Fibroblast of skin of left biceps (primary cell): ENCODE measurements at regions not wholly inside any gene's neighbourhood (a gene's known extent, or its start where the extent isn't known, plus 50 kb on each side); places are given as distances from the start of the nearest gene placed in this dataset.

Experiments
- DNase-seq, 2 experiments: peaks; one replicate each; pipeline ENCODE4 v3.0.0-alpha.2; 2013; ENCODE audit warnings: low read depth in 2 of 2

GRCh38 chr5:1942158-1942557 lies 59.4 kb upstream of the IRX4 start:
- no peak for DNase-seq

- no peak for DNase-seq
These were observed 56.5 kb upstream of the IRX4 start for GRCh38 chr5:1939256-1939655.

DNA sequence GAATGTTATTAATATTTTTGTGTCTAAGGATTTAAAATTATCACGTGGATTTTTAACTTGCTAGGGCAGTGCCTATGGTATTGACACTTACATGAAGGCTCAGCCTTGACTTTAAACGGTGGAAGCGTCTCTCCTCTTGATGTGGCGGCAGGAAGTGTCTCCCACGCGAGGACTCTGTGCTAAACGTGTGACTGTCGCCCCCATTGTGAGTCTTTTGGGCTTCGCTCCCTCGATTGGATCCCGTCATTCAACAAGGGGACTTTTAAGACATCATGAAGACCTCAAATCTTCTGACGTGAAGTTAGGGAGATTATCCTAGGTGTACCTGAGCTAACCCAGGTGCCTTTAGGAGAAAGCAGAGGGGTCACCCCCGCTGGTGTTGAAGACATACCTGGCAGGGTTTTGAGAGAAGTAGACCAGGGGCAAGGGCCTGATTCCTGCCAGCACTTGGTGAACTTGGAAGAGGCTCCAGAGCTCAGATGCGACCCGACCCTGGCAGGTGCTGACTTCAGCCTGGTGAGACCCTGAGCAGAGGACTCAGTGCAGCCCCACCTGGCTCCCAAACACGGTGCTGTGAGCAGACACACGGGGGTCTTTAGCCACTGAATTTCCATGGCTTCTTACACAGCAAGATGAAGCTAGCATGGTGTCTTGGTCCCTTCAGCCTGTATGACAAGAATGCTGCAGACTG lies 55.7 kb upstream of the IRX4 start:
- DNase-seq: no peak

DNA sequence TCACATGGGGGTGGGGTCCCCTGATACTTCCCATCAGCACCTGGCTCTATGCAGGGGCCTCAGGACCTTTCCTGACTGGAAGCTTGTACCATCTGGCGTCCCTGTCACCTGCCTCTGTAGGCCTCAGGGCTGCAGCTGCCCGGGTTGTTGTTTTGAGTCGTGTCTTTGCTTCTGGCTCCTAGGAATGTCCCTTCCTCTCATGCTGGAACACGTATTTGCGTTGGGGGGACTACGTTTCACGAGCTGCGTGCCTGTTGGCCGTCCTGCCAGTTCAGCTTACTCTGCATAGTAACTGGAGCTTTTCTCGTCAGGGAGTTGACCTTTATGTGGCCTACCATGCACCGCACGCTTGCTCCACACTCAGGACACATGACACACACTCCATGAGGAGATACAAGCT lies 54.9 kb upstream of the IRX4 start:
- no peak for DNase-seq

DNA sequence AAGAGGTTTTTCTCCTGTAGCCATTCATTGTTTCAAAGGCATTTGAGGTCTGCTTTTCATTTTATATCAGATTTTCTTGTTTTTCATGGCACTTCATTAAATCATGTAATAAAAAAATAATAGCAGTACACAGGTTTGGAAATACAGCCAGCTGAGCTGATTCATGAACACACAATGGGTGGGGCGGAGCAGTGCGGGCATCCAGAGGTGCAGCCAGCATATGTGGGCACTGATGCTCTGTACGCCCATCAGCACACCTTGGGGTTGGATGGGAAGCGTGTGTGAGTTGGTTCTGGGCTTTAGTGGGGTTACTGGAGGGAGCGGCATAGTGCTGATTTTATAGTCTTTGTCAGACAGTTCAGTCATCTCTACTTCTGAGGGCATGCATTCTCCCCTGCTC lies 54.2 kb upstream of the IRX4 start:
- DNase-seq: no peak

DNA sequence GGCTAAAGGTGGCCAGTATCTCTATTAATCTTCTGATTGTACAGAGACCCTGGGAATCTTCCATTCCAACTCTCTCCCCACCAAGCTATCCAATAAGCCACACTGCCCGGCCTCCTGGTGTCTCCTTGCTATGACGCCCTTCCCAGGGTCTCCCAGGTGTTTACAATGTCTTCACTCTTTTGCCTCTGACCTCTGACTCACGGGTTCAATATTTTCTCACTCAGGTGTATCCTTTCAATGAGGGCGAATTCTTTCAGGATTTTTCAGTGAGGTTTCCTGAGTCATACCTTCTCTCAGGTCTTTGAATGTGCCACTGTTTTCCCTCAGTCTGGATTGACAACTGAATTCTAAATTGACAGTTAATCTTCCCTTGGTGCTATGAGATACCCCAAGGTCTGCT lies 53.7 kb upstream of the IRX4 start:
- DNase-seq: no peak

- DNase-seq: no peak
These were observed 52.2 kb upstream of the IRX4 start for GRCh38 chr5:1934801-1935429.

DNA sequence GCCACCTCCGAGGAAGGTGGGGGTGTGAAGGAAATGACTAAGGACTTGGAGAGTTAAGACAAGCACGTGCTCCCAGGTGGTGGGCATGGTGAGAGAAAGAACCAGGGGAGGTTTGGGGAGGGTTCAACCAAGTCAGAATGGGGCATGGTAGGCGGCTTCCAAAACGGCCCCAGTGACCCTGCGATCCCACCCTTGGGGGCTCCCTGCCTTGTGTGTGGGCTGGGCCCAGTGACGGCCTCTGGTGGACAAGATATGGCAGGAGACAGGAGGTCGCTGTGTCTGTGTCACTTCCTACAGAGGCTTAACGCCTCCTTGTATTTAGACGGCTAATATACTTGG lies 51.3 kb upstream of the IRX4 start:
- no peak for DNase-seq

GRCh38 chr5:1933364-1934055 lies 50.8 kb upstream of the IRX4 start:
- DNase-seq: no peak
